A549 (cell line): ENCODE measurements at regions not wholly inside any gene's neighbourhood (a gene's known extent, or its start where the extent isn't known, plus 50 kb on each side); places are given as distances from the start of the nearest gene placed in this dataset.

Source experiments
- ATAC-seq, 2 experiments: fragments of 200-7000 bp in 1 of 2; fragments of >200 bp in 1 of 2; cut with Nextera tagmentation in 1 of 2; cut with Tn5 transposase in 1 of 2; 3 replicates each; pipeline versions ENCODE4 v1.8.0 to v1.9.1; 2018 to 2020; ENCODE audit warnings: mild to moderate bottlenecking in 1 of 2, moderate library complexity in 1 of 2
- CTCF ChIA-PET: fragments of 300-600 bp; sonication (Branson Sonifier 250); formaldehyde crosslinking; extraction: SDS; loops from one replicate; lab custom pipeline; 2021; ENCODE audit warnings: antibody characterized with exemption, inconsistent platforms; lab: Yijun Ruan, JAX
- POLR2A ChIA-PET: fragments of 350-600 bp; formaldehyde crosslinking; extraction: SDS; loops from one replicate; lab custom pipeline; 2021; ENCODE audit warnings: antibody characterized with exemption, inconsistent platforms; lab: Yijun Ruan, JAX
- DNase-seq, 2 experiments: peaks; one replicate each; pipeline versions ENCODE4 v3.0.0 to v3.0.0-alpha.2; 2011 to 2016; ENCODE audit warnings: low read depth in 1 of 2, low spot score in 1 of 2
- FAIRE-seq: peaks from 2 replicates; lab custom pipeline; 2011; peaks lifted over from hg19 to GRCh38; lab: Jason Lieb, UNC
- H3K27ac ChIP-seq, 2 experiments: fragments of >200 bp; sonication (Bioruptor Twin); formaldehyde crosslinking; 3 replicates each; pipeline ENCODE4 v1.5.1; 2016 to 2017
- H3K4me1 ChIP-seq: fragments of >200 bp; sonication (Bioruptor Twin); formaldehyde crosslinking; 3 replicates; pipeline ENCODE4 v1.6.1; 2016
- H3K4me2 ChIP-seq: fragments of >200 bp; sonication (Bioruptor Twin); formaldehyde crosslinking; 3 replicates; pipeline ENCODE4 v1.6.1; 2016
- H3K4me3 ChIP-seq: fragments of >200 bp; sonication (Bioruptor Twin); formaldehyde crosslinking; 3 replicates; pipeline ENCODE4 v1.5.1; 2016
- H3K9me3 ChIP-seq: fragments of >200 bp; sonication (Bioruptor Twin); formaldehyde crosslinking; 3 replicates; pipeline ENCODE4 v1.6.1; 2016
- ATOH8 ChIP-seq: fragments of 250-450 bp; sonication (Bioruptor Pico); IDR thresholded peaks from 2 replicates; pipeline ENCODE4 v1.5.0; 2020; ENCODE audit warnings: low read depth, mild to moderate bottlenecking, moderate library complexity
- BHLHE40 ChIP-seq: IDR thresholded peaks from 2 replicates; pipeline ENCODE4 v1.6.1; 2012; ENCODE audit warnings: low read depth, low read length, inconsistent platforms
- CBX8 ChIP-seq: fragments of 200-600 bp; sonication (generic); IDR thresholded peaks from 2 replicates; pipeline ENCODE4 v1.6.1; 2016
- CEBPB ChIP-seq, 2 experiments: fragments of >200 bp in 1 of 2; sonication (Bioruptor Twin) in 1 of 2; formaldehyde crosslinking in 1 of 2; IDR thresholded peaks; 2 replicates each; pipeline ENCODE4 v1.6.1; 2012 to 2016
- EHF ChIP-seq: fragments of 250-450 bp; sonication (Bioruptor Pico); IDR thresholded peaks from 2 replicates; pipeline ENCODE4 v1.5.0; 2020; ENCODE audit warnings: mild to moderate bottlenecking
- EHMT2 ChIP-seq: fragments of 200-600 bp; sonication (generic); IDR thresholded peaks from 2 replicates; pipeline ENCODE4 v1.6.1; 2016; ENCODE audit warnings: antibody characterized with exemption, low read depth, mild to moderate bottlenecking, moderate library complexity
- ELK1 ChIP-seq: fragments of 150-350 bp; IDR thresholded peaks from 2 replicates; pipeline ENCODE4 v1.6.1; 2014; ENCODE audit warnings: low read depth, mild to moderate bottlenecking, low read length
- EP300 ChIP-seq, 2 experiments: fragments of >200 bp; sonication (Bioruptor Twin); formaldehyde crosslinking; IDR thresholded peaks; 2 replicates in 1 of 2; 3 replicates in 1 of 2; pipeline ENCODE4 v1.6.1; 2016 to 2017
- FOSB ChIP-seq: fragments of 250-450 bp; sonication (Bioruptor Pico); IDR thresholded peaks from 2 replicates; pipeline ENCODE4 v1.5.0; 2020; ENCODE audit warnings: mild to moderate bottlenecking, moderate library complexity
- HEYL ChIP-seq: fragments of 250-450 bp; sonication (Bioruptor Pico); IDR thresholded peaks from 2 replicates; pipeline ENCODE4 v1.8.0; 2021; ENCODE audit warnings: mild to moderate bottlenecking, moderate library complexity
- HMGXB4 ChIP-seq: fragments of 250-450 bp; sonication (Bioruptor Pico); IDR thresholded peaks from 2 replicates; pipeline ENCODE4 v1.5.0; 2021; ENCODE audit warnings: mild to moderate bottlenecking, moderate library complexity, borderline replicate concordance
- HOXA7 ChIP-seq: fragments of 250-450 bp; sonication (Bioruptor Pico); IDR thresholded peaks from 2 replicates; pipeline ENCODE4 v1.5.0; 2020; ENCODE audit warnings: mild to moderate bottlenecking, moderate library complexity
- HOXB13 ChIP-seq: fragments of 250-450 bp; sonication (Bioruptor Pico); IDR thresholded peaks from 2 replicates; pipeline ENCODE4 v1.5.0; 2020; ENCODE audit warnings: low read depth, mild to moderate bottlenecking, moderate library complexity
- MAFK ChIP-seq: fragments of 450-650 bp; IDR thresholded peaks from 2 replicates; pipeline ENCODE4 v1.6.1; 2014; ENCODE audit not compliant: partially characterized antibody
- MAX ChIP-seq: IDR thresholded peaks from 2 replicates; pipeline ENCODE4 v1.6.1; 2012
- NR3C1 ChIP-seq: fragments of >200 bp; sonication (Bioruptor Twin); formaldehyde crosslinking; IDR thresholded peaks from 3 replicates; pipeline ENCODE4 v1.6.1; 2017
- POLR2AphosphoS2 ChIP-seq: conservative IDR thresholded peaks from 2 replicates; pipeline ENCODE4 v1.6.1; 2012; ENCODE audit warnings: low read length, improper control_type of control experiment, inconsistent platforms
- RARB ChIP-seq: fragments of 250-450 bp; sonication (Bioruptor Pico); IDR thresholded peaks from 2 replicates; pipeline ENCODE4 v1.8.0; 2021; ENCODE audit warnings: mild to moderate bottlenecking, moderate library complexity
- RCOR1 ChIP-seq: fragments of 150-350 bp; IDR thresholded peaks from 2 replicates; pipeline ENCODE4 v1.6.1; 2014; ENCODE audit warnings: antibody characterized with exemption, low read length, low read depth
- REST ChIP-seq: fragments of 200-600 bp; sonication (generic); IDR thresholded peaks from 2 replicates; pipeline ENCODE4 v1.6.1; 2016; ENCODE audit warnings: antibody characterized with exemption, mild to moderate bottlenecking, moderate library complexity
- RNF2 ChIP-seq: fragments of 200-600 bp; sonication (generic); IDR thresholded peaks from 2 replicates; pipeline ENCODE4 v1.6.1; 2016; ENCODE audit warnings: low read depth, mild to moderate bottlenecking, antibody characterized with exemption, moderate library complexity, borderline replicate concordance
- TP53 ChIP-seq: fragments of 250-450 bp; sonication (Bioruptor Pico); IDR thresholded peaks from 2 replicates; pipeline ENCODE4 v1.5.0; 2021; ENCODE audit warnings: mild to moderate bottlenecking, moderate library complexity
- ZC3H11A ChIP-seq: fragments of 450-650 bp; IDR thresholded peaks from 2 replicates; pipeline ENCODE4 v1.6.1; 2014; ENCODE audit warnings: antibody characterized with exemption, mild to moderate bottlenecking
- ZSCAN20 ChIP-seq: fragments of 250-450 bp; sonication (Bioruptor Pico); IDR thresholded peaks from 2 replicates; pipeline ENCODE4 v1.8.0; 2022; ENCODE audit warnings: mild to moderate bottlenecking, moderate library complexity
- WGBS: methylation state at CpG from one replicate; pipeline ENCODE4 v1.1.6; 2017; ENCODE audit errors: missing lambda C conversion rate; 5-methylcytosine and 5-hydroxymethylcytosine counted together

GRCh38 chr18:73913505-73913904, 234.1 kb downstream of the FBXO15 start:
- no peak overlapping the region for H3K4me3 ChIP-seq
- H3K9me3 ChIP-seq = no peaks in the 10 kb centered on the region
- FAIRE-seq (no peak), ATAC-seq (no peak), DNase-seq (no peak)
- no peak overlapping the region for H3K4me2 ChIP-seq
- H3K27ac ChIP-seq = no peak overlapping the region
- 25% methylated on average over 8 of the region's 8 CpGs for WGBS
- POLR2A ChIA-PET = no interaction called here
- no peak for TF ChIP-seq ZSCAN20 (CRISPR knock-in tag)
- TF ChIP-seq RCOR1 = no peak
- TF ChIP-seq EHMT2 = no peak
- no peak for TF ChIP-seq HOXB13
- TF ChIP-seq HOXA7 (CRISPR knock-in tag) = no peak
- TF ChIP-seq HEYL (CRISPR knock-in tag) = no peak
- no peak for TF ChIP-seq ELK1
- TF ChIP-seq CEBPB (IDR thresholded peaks at IDR 0.05) = no peak
- TF ChIP-seq HMGXB4 (CRISPR knock-in tag) = no peak
- CTCF ChIA-PET = interaction anchor here (1.3 kb wide), 1 partner anchor 10 kb away, joined by 3 read pairs; no protein-coding TSS in a partner anchor
- no peaks in the 10 kb centered on the region for H3K4me1 ChIP-seq

GRCh38 chr18:73908323-73908722, 239.3 kb downstream of the FBXO15 start:
- ChIA-PET CTCF (no interaction called here), POLR2A (no interaction called here)
- no peaks in the 10 kb centered on the region for H3K9me3 ChIP-seq
- WGBS = 31% methylated on average over 5 of the region's 5 CpGs
- ATAC-seq = peak in 1 of 2 experiments; percentile 57; a peak in 1 of 6 replicates
- TF ChIP-seq REST (peak; percentile 88), EHMT2 (peak; percentile 56; the same call in 1 of the 2 replicates), MAFK (no peak)
- H3K4me1 ChIP-seq = no peaks in the 10 kb centered on the region
- FAIRE-seq = no peak
- H3K4me2 ChIP-seq = no peak overlapping the region
- DNase-seq = peak in 1 of 2 experiments; percentile 4
- no peak overlapping the region for H3K27ac ChIP-seq
- no peak overlapping the region for H3K4me3 ChIP-seq

GRCh38 chr18:73901566-73901965, 246.1 kb downstream of the FBXO15 start:
- Histone ChIP-seq H3K9me3 (no peaks in the 10 kb centered on the region), H3K4me3 (no peak overlapping the region), H3K27ac (no peak overlapping the region), H3K4me2 (no peak overlapping the region), H3K4me1 (no peaks in the 10 kb centered on the region)
- CTCF ChIA-PET = interaction anchor here (1.2 kb wide), 1 partner anchor 11 kb away, joined by 3 read pairs; no protein-coding TSS in a partner anchor
- TF ChIP-seq CBX8 (no peak), FOSB (CRISPR knock-in tag) (no peak), ZC3H11A (no peak), NR3C1 (no peak), MAX (no peak), POLR2AphosphoS2 (no peak), ELK1 (no peak), TP53 (CRISPR knock-in tag) (no peak), HEYL (CRISPR knock-in tag) (no peak), MAFK (no peak), RNF2 (no peak), BHLHE40 (no peak), RARB (CRISPR knock-in tag) (no peak), ATOH8 (CRISPR knock-in tag) (no peak), EP300 (IDR thresholded peaks at IDR 0.05) (no peak), EHF (CRISPR knock-in tag) (no peak), ZSCAN20 (CRISPR knock-in tag) (no peak)
- no peak for FAIRE-seq
- no peak for DNase-seq
- 9% methylated on average over 4 of the region's 4 CpGs for WGBS
- POLR2A ChIA-PET = no interaction called here
- ATAC-seq = no peak
